H54 (cell line): ENCODE measurements at regions not wholly inside any gene's neighbourhood (a gene's known extent, or its start where the extent isn't known, plus 50 kb on each side); places are given as distances from the start of the nearest gene placed in this dataset.
A peak's percentile ranks its signal among the peaks of the same experiment; 100 is the strongest.

ENCODE experiments used
- DNase-seq: peaks from one replicate; pipeline ENCODE4 v3.0.0; 2011; ENCODE audit warnings: low spot score, mixed read lengths; ENCODE audit not compliant: insufficient read length
- FAIRE-seq: peaks from 3 replicates; lab custom pipeline; 2011; peaks lifted over from hg19 to GRCh38; lab: Jason Lieb, UNC
- POLR2A ChIP-seq: IDR thresholded peaks from 2 replicates; pipeline ENCODE4 v1.6.1; 2011; ENCODE audit warnings: low read depth, mild to moderate bottlenecking, low read length

GRCh38 chr15:87300146-87300545 is 956.4 kb downstream of the NTRK3 start:
- FAIRE-seq, result no peak
- TF ChIP-seq POLR2A, result no peak
- no peak for DNase-seq

GRCh38 chr15:87294854-87295253 is 961.7 kb downstream of the NTRK3 start:
- FAIRE-seq (no peak), DNase-seq (no peak)
- no peak for TF ChIP-seq POLR2A

- DNase-seq, result no peak
- no peak for TF ChIP-seq POLR2A
- FAIRE-seq, result no peak
These were observed 963.5 kb downstream of the NTRK3 start for GRCh38 chr15:87293031-87293430.

GRCh38 chr15:87287156-87287555 is 969.4 kb downstream of the NTRK3 start:
- TF ChIP-seq POLR2A, result no peak
- no peak for DNase-seq
- FAIRE-seq, result no peak

GRCh38 chr15:87269566-87269965 is 987.0 kb downstream of the NTRK3 start:
- TF ChIP-seq POLR2A, result no peak
- DNase-seq (no peak), FAIRE-seq (no peak)

GRCh38 chr15:87268675-87269074 is 987.9 kb downstream of the NTRK3 start:
- DNase-seq (no peak), FAIRE-seq (no peak)
- no peak for TF ChIP-seq POLR2A

GRCh38 chr15:87267798-87268197 is 988.7 kb downstream of the NTRK3 start:
- DNase-seq (peak; percentile 9), FAIRE-seq (no peak)

GRCh38 chr15:87263871-87264270 is 992.7 kb downstream of the NTRK3 start:
- no peak for TF ChIP-seq POLR2A
- DNase-seq (no peak), FAIRE-seq (no peak)

More at GRCh38 chr15:87267798-87268197, 988.7 kb downstream of the NTRK3 start:
- no peak for TF ChIP-seq POLR2A

GRCh38 chr15:87263296-87263695 is 993.2 kb downstream of the NTRK3 start:
- TF ChIP-seq POLR2A, result no peak
- no peak for FAIRE-seq
- no peak for DNase-seq

- no peak for TF ChIP-seq POLR2A
- no peak for FAIRE-seq
- no peak for DNase-seq
These were observed 1010.9 kb downstream of the NTRK3 start for GRCh38 chr15:87245592-87245991.

GRCh38 chr15:87243474-87243873 is 1013.1 kb downstream of the NTRK3 start:
- TF ChIP-seq POLR2A, result no peak
- DNase-seq (no peak), FAIRE-seq (no peak)

GRCh38 chr15:87239582-87240230 is 1016.8 kb downstream of the NTRK3 start:
- FAIRE-seq, result no peak
- no peak for DNase-seq
- no peak for TF ChIP-seq POLR2A

GRCh38 chr15:87238451-87239068 is 1018.0 kb downstream of the NTRK3 start:
- no peak for TF ChIP-seq POLR2A
- FAIRE-seq, result no peak
- DNase-seq, result no peak

GRCh38 chr15:87228460-87228859 is 1028.1 kb downstream of the NTRK3 start:
- DNase-seq, result no peak

GRCh38 chr15:87227846-87228245 is 1028.7 kb downstream of the NTRK3 start:
- no peak for TF ChIP-seq POLR2A
- no peak for FAIRE-seq
- DNase-seq, result no peak

More at GRCh38 chr15:87228460-87228859, 1028.1 kb downstream of the NTRK3 start:
- FAIRE-seq, result no peak
- no peak for TF ChIP-seq POLR2A
